ENCODE measurements at regions not wholly inside any gene's neighbourhood (a gene's known extent, or its start where the extent isn't known, plus 50 kb on each side); places are given as distances from the start of the nearest gene placed in this dataset.

DNA sequence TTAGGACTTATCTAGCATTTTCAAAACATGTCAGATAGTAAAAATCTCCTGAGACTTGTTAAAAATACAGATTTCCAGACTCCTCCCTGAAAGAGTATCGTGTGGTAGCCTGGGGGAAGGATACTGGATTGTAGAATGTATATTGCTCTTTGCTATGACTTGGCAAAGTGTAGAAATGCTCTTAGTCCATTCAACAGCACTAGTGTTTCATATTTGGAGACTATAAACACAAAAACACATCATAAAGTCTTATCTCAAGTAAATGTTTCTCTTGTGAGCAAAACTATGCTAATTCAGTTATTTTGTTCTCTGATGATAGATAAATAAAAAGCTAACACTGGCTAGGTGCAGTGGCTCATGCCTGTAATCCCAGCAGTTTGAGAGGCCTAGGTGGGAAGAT is 137.5 kb upstream of the PRPS1L1 start:
- TF ChIP-seq, protein P1, sequence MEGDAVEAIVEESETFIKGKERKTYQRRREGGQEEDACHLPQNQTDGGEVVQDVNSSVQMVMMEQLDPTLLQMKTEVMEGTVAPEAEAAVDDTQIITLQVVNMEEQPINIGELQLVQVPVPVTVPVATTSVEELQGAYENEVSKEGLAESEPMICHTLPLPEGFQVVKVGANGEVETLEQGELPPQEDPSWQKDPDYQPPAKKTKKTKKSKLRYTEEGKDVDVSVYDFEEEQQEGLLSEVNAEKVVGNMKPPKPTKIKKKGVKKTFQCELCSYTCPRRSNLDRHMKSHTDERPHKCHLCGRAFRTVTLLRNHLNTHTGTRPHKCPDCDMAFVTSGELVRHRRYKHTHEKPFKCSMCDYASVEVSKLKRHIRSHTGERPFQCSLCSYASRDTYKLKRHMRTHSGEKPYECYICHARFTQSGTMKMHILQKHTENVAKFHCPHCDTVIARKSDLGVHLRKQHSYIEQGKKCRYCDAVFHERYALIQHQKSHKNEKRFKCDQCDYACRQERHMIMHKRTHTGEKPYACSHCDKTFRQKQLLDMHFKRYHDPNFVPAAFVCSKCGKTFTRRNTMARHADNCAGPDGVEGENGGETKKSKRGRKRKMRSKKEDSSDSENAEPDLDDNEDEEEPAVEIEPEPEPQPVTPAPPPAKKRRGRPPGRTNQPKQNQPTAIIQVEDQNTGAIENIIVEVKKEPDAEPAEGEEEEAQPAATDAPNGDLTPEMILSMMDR (IDR thresholded peaks at IDR 0.05; ENCODE audit: extremely low read depth, missing control alignments) = no peak
- no peak for DNase-seq (ENCODE audit: low spot score)

DNA sequence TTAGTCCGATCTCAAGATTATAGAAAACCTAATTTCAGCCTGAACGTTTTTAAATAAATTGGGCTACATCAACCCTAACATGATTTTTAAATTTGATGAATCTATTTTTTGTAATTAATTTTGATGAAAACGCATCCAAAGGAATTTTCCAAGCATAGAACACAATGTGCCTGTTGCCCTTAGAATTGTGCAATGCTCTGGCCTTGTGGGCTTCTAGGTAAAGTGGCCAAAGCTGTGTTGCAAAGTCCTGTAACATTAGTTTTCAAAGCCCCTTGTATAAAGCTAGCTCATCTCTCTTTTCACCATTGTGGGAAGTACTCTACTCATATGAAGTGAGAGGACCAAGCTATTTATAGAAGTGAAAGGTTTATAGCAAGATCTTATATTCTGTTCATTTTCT is 138.4 kb upstream of the PRPS1L1 start:
- DNase-seq (ENCODE audit: low spot score) = no peak
- TF ChIP-seq, protein P1 (IDR thresholded peaks at IDR 0.05; ENCODE audit: extremely low read depth, missing control alignments) = no peak

DNA sequence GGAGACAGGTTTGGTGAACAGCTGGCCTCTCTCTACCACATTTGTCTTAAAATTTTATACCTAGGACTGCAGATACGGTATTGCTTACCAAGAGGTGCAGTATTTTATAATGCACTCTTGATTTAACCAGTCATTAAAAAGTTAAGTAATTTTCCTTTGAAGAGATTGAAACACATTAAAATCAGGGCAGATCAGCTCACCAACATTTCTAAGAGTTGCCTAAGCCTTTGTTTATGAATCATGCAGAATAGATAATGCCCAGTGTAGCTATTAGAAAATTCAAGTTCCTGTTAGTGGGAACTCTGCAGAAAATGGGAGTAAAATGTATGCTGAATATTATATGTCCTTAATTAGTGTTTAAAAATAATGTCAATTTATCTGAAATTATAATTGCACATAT is 140.2 kb upstream of the PRPS1L1 start:
- TF ChIP-seq, protein P1 (IDR thresholded peaks at IDR 0.05; ENCODE audit: extremely low read depth, missing control alignments) = no peak
- DNase-seq (ENCODE audit: low spot score) = no peak

DNA sequence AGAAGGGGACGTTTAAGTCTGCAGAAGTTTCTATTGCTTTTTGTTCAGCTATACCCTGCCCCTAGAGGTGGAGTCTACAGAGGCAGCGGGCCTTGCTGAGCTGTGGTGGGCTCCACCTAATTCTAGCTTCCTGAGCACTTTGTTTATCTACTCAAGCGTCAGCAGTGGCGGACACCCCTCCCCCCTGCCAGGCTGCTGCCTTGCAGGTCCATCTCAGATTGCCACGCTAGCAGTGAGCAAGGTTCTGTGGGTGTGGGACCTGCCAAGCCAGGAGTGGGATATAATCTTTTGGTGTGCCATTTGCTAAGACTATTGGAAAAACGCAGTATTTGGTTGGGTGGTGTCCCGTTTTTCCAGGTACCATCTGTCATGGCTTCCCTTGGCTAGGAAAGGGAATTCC is 147.3 kb upstream of the PRPS1L1 start:
- TF ChIP-seq, protein P1 (IDR thresholded peaks at IDR 0.05; ENCODE audit: extremely low read depth, missing control alignments) = no peak
- DNase-seq (ENCODE audit: low spot score) = no peak

- no peak for DNase-seq (ENCODE audit: low spot score)
- TF ChIP-seq, protein P1 (IDR thresholded peaks at IDR 0.05; ENCODE audit: extremely low read depth, missing control alignments) = no peak
Measured at GRCh38 chr7:18175801-18176450, 148.3 kb upstream of the PRPS1L1 start.

- DNase-seq (ENCODE audit: low spot score) = peak; percentile 2
- TF ChIP-seq, protein P1 (IDR thresholded peaks at IDR 0.05; ENCODE audit: extremely low read depth, missing control alignments) = no peak
Measured at GRCh38 chr7:18177129-18177814, 149.6 kb upstream of the PRPS1L1 start.

DNA sequence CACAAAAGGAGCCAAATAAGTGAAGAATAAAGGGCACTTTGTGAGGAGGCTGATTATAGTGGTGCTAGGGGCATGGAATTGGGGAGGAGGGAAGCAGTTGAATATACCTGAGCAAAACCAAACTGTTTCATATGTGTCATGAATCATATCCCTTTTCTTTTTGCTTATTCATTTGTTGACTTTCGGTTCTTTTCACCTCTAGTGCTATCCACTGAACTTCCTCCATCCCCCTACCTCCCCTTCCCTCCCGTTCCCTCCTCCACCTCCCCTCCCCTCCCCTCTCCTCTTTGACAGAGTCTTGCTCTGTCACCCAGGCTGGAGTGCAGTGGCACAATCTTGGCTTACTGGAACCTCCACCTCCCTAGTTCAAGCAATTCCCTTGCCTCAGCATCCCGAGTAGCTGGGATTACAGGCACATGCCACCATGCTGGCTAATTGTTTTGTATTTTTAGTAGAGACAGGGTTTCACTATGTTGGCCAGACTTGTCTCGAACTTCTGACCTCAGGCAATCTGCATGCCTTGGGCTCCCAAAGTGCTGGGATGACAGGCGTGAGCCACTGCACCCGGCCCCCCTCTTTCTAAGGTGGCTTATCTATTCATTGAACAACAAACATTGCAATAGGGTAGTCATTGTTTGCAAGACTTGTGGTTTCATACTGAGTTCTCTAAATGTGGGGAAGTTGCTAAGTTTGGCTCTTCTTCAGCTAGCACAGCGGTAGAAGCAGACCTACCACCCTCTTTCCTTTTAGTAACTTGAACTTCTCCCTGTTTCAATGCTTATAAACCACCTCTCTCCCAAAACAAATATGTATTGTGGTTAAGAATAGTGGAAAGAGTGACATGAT is 150.4 kb upstream of the PRPS1L1 start:
- TF ChIP-seq, protein P1 (IDR thresholded peaks at IDR 0.05; ENCODE audit: extremely low read depth, missing control alignments) = no peak
- DNase-seq (ENCODE audit: low spot score) = peak; percentile 51
